COLO668 (cell line): ENCODE measurements at regions not wholly inside any gene's neighbourhood (a gene's known extent, or its start where the extent isn't known, plus 50 kb on each side); places are given as distances from the start of the nearest gene placed in this dataset.
A peak's percentile ranks its signal among the peaks of the same experiment; 100 is the strongest.
"Not testable (repeated sequence)": the region's sequence is repeated elsewhere in the genome, so short reads cannot be mapped to it uniquely, and the experiment has no call there.

Experiments used
- DNase-seq: peaks from one replicate; lab custom pipeline; 2025; ENCODE audit not compliant: unreplicated experiment; lab: John Stamatoyannopoulos, UW

GRCh38 chr18:37832010-37832695 lies 266.6 kb upstream of the CELF4 start:
- DNase-seq: not testable (repeated sequence)

GRCh38 chr18:37812961-37813360 lies 247.4 kb upstream of the CELF4 start:
- no peak for DNase-seq

GRCh38 chr18:37805773-37806404 lies 240.3 kb upstream of the CELF4 start:
- DNase-seq: no peak

DNA sequence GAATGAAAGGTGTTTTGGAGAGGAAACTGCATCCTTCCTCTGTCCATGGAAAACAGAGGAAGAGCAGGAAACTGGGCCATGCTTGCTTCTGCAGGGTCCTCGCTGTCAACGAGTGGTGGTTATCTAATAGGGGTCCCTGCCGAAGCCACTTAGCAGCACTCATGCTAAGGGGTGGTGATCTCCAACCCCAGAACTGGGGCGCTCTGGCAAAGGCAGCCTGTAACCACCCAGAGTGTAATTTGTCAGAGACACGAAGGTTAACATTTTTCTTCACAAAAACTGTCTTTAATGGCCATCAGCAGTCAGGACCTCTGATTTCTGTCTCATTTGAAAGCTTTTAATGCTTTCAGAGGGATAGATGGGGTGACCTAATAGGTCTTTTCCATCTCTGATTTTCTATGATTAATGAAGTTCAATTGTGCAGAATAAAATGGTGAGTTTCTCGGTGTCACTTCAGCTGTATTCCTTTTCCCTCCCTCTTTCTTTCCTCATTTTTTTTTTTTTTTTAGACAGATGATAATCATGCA lies 231.3 kb upstream of the CELF4 start:
- DNase-seq: no peak

- DNase-seq: no peak
These were observed 221.9 kb upstream of the CELF4 start for GRCh38 chr18:37787452-37787851.

DNA sequence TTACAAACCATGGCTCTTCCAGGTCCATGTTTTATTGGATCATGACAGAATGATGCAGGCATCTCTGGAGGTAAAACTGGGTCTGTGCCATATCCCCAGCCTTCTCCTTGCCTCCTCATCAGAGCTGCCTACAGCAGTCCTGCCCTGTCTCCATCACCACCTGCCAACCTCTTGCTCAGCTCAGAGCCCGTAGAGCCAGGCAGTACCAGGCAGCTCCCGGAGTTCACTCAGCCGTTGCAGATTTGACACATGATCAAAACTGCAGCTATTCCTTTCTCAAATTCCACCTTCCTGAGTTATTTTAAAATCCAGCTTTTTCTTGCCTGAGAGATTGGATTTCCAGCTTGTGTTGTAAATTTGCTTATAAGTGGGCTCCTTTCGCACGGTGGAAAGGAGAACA lies 218.2 kb upstream of the CELF4 start:
- DNase-seq: no peak

DNA sequence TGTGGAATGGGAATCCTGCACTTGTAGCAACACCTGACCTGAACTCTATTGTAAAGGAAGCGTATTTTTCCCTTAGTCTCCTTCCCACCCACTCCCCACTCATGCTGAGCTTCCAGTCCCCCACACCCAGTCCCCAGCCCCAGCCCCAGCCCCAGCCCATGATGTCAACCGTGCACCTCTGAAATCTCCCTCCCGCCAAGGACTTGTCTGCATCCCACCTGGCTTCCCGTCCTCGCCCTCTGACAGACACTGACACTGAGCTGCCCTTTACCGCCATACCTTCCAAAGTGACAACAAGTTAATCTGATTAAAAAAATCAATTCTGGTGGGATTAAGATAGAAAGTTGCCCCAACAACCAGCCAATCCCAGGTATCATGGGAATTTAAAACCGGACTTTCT lies 213.6 kb upstream of the CELF4 start:
- DNase-seq: no peak

DNA sequence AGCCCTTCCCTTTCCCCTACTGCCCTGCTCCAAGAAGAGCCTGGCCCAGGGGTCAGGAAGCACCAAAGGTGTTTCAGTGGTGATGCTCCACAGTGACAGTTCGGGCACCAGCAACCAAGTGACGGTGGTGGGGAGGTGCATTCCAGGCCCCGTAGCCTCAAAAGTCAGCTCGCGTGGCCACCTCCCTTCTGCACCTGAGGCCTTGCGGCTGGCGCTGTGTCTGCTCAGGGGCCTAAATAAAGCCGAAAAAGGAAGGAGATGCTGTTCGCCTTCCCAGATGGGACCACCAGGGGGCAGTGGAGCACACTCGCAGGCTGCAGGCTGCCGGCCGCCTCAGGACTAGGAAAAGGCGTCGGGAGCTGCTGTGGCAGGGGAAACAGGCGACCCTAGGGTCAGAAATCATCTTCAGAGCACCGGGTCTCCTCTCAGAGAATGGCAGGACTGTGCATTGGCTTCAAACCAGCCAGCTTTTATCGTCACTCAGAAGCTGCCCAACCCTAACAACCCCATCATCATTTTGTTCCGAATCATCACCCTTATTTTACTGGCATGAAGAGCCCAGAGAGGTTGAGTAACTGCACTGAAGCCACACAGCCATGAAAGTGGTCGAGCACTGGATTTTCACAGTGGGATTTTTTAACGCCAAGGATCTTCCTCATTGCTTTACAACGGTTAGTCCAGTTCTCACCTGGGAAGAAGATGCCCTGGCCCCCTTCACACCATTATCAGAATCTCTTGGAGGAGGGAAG lies 213.0 kb upstream of the CELF4 start:
- peak; percentile 78 for DNase-seq

DNA sequence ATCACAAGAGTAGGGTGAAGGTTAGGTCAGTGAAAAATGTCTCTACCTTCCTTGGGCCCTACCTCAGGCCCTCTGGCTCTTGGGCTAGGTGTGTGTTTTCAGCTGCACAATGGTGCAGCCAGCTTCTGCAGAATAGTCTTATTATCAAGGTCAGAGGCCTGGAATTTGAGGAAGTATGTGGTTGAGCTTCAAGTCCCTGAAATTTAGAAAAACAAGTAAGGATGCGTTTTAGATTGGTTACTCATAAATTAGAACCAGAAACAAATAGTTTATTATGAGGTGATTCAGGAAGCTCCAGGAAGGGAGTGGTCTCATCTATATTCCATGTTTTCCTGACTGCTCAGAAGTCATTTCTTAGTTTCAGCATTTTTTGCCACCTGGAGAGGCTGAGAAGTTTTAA lies 204.2 kb upstream of the CELF4 start:
- DNase-seq: no peak

- no peak for DNase-seq
These were observed 199.1 kb upstream of the CELF4 start for GRCh38 chr18:37764541-37765288.

DNA sequence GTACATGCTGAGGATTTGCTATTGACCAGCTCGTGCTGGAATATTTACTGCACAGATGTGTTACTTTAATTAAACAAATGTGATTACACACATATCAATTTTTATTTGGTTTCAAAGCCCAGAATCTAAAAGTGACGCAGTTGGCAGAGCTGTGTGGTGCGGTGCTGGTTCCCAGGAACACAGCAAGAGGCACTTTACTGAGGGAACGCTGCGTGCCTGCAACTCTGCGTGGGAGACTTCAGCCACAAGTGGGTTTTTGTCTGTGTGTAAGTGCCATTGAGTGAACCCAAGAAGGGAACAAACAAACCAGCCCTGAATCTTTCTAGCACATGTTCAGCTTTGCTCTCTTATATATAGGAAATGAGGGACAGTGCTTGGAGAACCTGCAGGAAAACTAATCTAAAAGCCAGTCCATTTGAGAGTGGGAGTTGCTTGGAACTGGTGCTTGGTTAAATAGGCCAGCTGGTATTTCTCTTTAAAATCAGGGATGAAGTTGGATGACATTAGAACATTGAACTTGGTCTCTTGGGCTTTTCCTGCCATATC lies 196.6 kb upstream of the CELF4 start:
- DNase-seq: no peak

GRCh38 chr18:37754141-37754540 lies 188.5 kb upstream of the CELF4 start:
- no peak for DNase-seq

GRCh38 chr18:37742436-37742835 lies 176.8 kb upstream of the CELF4 start:
- no peak for DNase-seq

- no peak for DNase-seq
These were observed 175.5 kb upstream of the CELF4 start for GRCh38 chr18:37741032-37741623.

DNA sequence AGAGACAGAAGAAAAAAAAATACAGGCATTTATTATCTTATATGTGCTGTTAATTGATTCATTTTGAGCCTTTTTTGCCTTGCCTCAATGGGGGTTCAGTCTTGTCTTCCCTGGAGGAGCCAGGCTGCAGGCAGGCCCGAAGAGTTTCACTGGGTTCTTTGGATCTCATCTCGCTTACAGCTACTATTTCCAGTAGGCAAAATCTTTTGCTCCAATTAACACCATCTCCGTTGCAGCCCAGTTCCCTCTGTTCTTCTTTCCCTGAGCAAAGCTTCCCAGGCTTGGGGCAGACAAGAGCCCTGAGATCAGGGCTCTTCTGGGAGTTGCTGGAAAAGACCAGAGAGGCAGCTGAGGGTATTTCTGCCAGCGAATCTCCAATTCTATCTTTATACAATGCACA lies 168.8 kb upstream of the CELF4 start:
- no peak for DNase-seq

DNA sequence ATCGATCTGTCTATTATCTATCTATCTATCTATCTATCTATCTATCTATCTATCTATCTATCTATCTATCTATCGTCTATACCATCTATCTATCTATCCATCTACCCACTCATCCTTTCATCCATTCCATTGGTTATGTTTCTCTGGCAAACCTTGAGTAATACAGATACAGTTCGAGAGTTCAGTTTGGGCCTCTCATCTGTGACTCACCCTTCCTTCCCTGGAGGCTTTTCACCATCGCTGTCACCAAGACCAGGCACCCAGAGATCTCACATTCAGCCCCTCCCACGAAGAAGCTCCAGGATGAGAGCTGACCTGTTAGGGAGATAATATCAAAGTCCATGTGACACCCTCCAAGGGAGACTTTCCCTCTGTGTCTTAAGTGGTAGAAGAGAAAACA lies 164.1 kb upstream of the CELF4 start:
- DNase-seq: no peak

GRCh38 chr18:37724206-37724605 lies 158.6 kb upstream of the CELF4 start:
- DNase-seq: no peak

DNA sequence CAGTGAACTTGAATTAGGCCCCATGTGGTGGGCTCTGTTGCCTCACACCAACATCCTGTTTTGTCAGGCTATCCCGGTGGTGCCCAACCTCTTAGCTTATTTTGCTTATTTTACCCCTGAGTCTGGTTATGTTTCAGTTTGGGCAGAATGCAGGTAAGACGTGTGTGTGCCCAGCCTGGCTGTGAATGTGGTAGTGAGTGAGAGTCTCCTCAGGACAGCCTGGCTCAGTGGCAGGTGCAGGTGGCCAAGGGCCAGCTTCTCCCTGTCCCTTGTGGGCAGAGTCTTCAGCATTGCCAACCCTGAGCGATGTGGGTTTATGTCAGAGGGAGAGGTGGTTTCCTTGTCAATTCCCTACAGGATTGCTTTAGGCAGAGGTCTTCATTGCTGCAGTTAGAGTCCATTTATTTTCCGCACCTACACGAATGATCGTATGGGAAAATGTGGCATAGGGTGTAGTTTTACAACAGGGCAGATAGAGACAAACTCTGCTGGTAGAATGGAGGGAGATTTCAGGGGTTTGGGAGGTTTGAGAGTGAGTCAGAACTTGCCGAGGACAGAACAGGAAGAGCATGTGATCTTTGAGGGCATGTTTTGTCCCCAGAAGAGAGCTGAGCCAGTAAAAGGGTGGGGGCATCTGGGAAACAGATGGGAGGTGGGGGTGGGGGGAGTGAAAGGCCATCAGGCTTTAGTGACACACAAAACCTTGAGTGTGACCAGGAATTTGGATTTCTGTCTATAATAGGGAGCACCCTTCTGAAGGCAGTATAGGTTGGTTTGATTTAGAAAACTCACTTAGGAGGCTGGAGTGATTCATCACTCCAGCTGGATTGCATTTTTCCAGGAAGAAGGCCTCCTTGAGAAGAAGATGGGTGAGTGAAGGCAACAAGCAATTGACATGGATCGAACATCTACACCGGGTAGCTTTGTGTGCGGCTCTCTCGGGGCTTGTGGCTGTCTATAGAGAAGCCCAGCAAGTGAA lies 156.2 kb upstream of the CELF4 start:
- DNase-seq: no peak

GRCh38 chr18:37720663-37721062 lies 155.1 kb upstream of the CELF4 start:
- no peak for DNase-seq
